ENCODE measurements at regions not wholly inside any gene's neighbourhood (a gene's known extent, or its start where the extent isn't known, plus 50 kb on each side); places are given as distances from the start of the nearest gene placed in this dataset.

DNA sequence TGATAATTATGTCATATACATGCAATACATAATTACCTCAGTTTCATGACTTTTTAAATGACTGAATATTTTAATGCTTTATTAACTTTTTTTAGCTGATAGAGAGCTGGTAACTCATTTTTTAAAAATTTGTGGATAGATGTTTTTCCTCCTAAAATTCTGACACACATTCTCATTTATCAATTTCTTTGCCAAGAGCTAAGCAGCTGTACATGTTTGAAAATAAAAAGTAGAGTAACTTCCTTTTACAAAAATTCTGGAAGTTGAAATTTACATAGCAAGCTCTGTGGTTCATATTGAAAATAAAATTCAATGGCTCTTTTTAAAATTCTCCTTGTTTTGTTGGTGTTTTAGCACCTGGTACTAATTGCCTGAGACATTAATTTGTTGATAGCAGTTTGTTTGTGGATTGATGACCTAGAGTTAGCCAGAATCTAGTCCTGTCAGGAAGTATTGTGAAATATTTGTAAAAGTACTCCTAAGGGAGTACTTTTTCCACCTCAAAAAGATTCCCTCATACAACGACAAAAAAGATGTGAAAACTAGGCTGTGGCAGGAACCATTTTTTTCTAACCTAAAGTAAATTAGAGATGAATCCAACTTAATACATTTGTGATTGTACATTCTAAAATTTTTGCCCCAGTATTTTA, 621.8 kb downstream of the BCKDHB start:
- TF ChIP-seq, protein P1, sequence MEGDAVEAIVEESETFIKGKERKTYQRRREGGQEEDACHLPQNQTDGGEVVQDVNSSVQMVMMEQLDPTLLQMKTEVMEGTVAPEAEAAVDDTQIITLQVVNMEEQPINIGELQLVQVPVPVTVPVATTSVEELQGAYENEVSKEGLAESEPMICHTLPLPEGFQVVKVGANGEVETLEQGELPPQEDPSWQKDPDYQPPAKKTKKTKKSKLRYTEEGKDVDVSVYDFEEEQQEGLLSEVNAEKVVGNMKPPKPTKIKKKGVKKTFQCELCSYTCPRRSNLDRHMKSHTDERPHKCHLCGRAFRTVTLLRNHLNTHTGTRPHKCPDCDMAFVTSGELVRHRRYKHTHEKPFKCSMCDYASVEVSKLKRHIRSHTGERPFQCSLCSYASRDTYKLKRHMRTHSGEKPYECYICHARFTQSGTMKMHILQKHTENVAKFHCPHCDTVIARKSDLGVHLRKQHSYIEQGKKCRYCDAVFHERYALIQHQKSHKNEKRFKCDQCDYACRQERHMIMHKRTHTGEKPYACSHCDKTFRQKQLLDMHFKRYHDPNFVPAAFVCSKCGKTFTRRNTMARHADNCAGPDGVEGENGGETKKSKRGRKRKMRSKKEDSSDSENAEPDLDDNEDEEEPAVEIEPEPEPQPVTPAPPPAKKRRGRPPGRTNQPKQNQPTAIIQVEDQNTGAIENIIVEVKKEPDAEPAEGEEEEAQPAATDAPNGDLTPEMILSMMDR (IDR thresholded peaks at IDR 0.05; ENCODE audit: insufficient read depth, low read length) = no peak
- TF ChIP-seq GABPA (IDR thresholded peaks at IDR 0.05; ENCODE audit: low read depth) = no peak
- TF ChIP-seq POLR2AphosphoS5 (IDR thresholded peaks at IDR 0.05; ENCODE audit: low read depth) = no peak
- no peak for TF ChIP-seq SPI1 (IDR thresholded peaks at IDR 0.05; ENCODE audit: borderline replicate concordance, low read depth)
- TF ChIP-seq, protein P2, sequence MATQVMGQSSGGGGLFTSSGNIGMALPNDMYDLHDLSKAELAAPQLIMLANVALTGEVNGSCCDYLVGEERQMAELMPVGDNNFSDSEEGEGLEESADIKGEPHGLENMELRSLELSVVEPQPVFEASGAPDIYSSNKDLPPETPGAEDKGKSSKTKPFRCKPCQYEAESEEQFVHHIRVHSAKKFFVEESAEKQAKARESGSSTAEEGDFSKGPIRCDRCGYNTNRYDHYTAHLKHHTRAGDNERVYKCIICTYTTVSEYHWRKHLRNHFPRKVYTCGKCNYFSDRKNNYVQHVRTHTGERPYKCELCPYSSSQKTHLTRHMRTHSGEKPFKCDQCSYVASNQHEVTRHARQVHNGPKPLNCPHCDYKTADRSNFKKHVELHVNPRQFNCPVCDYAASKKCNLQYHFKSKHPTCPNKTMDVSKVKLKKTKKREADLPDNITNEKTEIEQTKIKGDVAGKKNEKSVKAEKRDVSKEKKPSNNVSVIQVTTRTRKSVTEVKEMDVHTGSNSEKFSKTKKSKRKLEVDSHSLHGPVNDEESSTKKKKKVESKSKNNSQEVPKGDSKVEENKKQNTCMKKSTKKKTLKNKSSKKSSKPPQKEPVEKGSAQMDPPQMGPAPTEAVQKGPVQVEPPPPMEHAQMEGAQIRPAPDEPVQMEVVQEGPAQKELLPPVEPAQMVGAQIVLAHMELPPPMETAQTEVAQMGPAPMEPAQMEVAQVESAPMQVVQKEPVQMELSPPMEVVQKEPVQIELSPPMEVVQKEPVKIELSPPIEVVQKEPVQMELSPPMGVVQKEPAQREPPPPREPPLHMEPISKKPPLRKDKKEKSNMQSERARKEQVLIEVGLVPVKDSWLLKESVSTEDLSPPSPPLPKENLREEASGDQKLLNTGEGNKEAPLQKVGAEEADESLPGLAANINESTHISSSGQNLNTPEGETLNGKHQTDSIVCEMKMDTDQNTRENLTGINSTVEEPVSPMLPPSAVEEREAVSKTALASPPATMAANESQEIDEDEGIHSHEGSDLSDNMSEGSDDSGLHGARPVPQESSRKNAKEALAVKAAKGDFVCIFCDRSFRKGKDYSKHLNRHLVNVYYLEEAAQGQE (IDR thresholded peaks at IDR 0.05; ENCODE audit: insufficient replicate concordance, low read depth) = no peak

All from HL-60 (cell line).